Right lung (tissue), 2 donors: ENCODE measurements at regions not wholly inside any gene's neighbourhood (a gene's known extent, or its start where the extent isn't known, plus 50 kb on each side); places are given as distances from the start of the nearest gene placed in this dataset.

ENCODE experiments used
- DNase-seq, 2 donors: peaks; one replicate each; pipeline ENCODE4 v3.0.0-alpha.2; 2013

GRCh38 chr1:234936612-234937389, 191.8 kb downstream of the TOMM20 start:
- DNase-seq, result no peak

GRCh38 chr1:234934611-234935033, 194.0 kb downstream of the TOMM20 start:
- no peak for DNase-seq

- no peak for DNase-seq
Observed at GRCh38 chr1:234933475-234933874, 195.2 kb downstream of the TOMM20 start.

- DNase-seq, result no peak
Observed at GRCh38 chr1:234932511-234933430, 195.9 kb downstream of the TOMM20 start.

GRCh38 chr1:234932106-234932505, 196.5 kb downstream of the TOMM20 start:
- no peak for DNase-seq

GRCh38 chr1:234931404-234931973, 197.1 kb downstream of the TOMM20 start:
- DNase-seq, result no peak

- DNase-seq, result no peak
Observed at GRCh38 chr1:234929369-234929768, 199.3 kb downstream of the TOMM20 start.

- no peak for DNase-seq
Observed at GRCh38 chr1:234928642-234929041, 200.0 kb downstream of the TOMM20 start.

GRCh38 chr1:234927971-234928640, 200.5 kb downstream of the TOMM20 start:
- no peak for DNase-seq

GRCh38 chr1:234927312-234927970, 201.2 kb downstream of the TOMM20 start:
- no peak for DNase-seq

- no peak for DNase-seq
Observed at GRCh38 chr1:234926559-234927311, 201.9 kb downstream of the TOMM20 start.

GRCh38 chr1:234926264-234926558, 202.4 kb downstream of the TOMM20 start:
- DNase-seq, result no peak

- no peak for DNase-seq
Observed at GRCh38 chr1:234925440-234926263, 203.0 kb downstream of the TOMM20 start.

- DNase-seq, result no peak
Observed at GRCh38 chr1:234924450-234925355, 203.9 kb downstream of the TOMM20 start.

GRCh38 chr1:234923626-234924025, 205.0 kb downstream of the TOMM20 start:
- DNase-seq, result no peak

- no peak for DNase-seq
Observed at GRCh38 chr1:234922987-234923386, 205.7 kb downstream of the TOMM20 start.

- DNase-seq, result no peak
Observed at GRCh38 chr1:234921266-234922062, 207.2 kb downstream of the TOMM20 start.

- DNase-seq, result no peak
Observed at GRCh38 chr1:234920843-234921140, 207.8 kb downstream of the TOMM20 start.
